AG09319 (cell line): ENCODE measurements at regions not wholly inside any gene's neighbourhood (a gene's known extent, or its start where the extent isn't known, plus 50 kb on each side); places are given as distances from the start of the nearest gene placed in this dataset.

Source experiments
- DNase-seq: peaks from one replicate; pipeline ENCODE4 v3.0.0-alpha.2; 2010; ENCODE audit warnings: low read depth; ENCODE audit errors: extremely low read depth
- CTCF ChIP-seq: IDR thresholded peaks from 2 replicates; pipeline ENCODE4 v1.5.1; 2011; ENCODE audit warnings: low read depth, mild to moderate bottlenecking, inconsistent platforms, low read length, moderate library complexity

GRCh38 chr18:39389800-39390379 lies 1824.3 kb upstream of the CELF4 start:
- no peak for TF ChIP-seq CTCF
- no peak for DNase-seq

GRCh38 chr18:39380866-39381265 lies 1815.3 kb upstream of the CELF4 start:
- no peak for DNase-seq
- no peak for TF ChIP-seq CTCF

GRCh38 chr18:39380186-39380725 lies 1814.7 kb upstream of the CELF4 start:
- no peak for TF ChIP-seq CTCF
- DNase-seq, result no peak

GRCh38 chr18:39375066-39375465 lies 1809.5 kb upstream of the CELF4 start:
- no peak for TF ChIP-seq CTCF
- DNase-seq, result no peak

- no peak for TF ChIP-seq CTCF
- DNase-seq, result no peak
These were observed 1806.4 kb upstream of the CELF4 start for GRCh38 chr18:39371996-39372395.

- no peak for DNase-seq
- TF ChIP-seq CTCF, result no peak
These were observed 1801.1 kb upstream of the CELF4 start for GRCh38 chr18:39366656-39367055.

- no peak for DNase-seq
- no peak for TF ChIP-seq CTCF
These were observed 1800.4 kb upstream of the CELF4 start for GRCh38 chr18:39365836-39366485.
